ENCODE measurements at regions not wholly inside any gene's neighbourhood (a gene's known extent, or its start where the extent isn't known, plus 50 kb on each side); places are given as distances from the start of the nearest gene placed in this dataset.

GRCh38 chr7:26916779-26917320 lies 52.5 kb upstream of the SKAP2 start:
- no peak for TF ChIP-seq EZH2 (optimal IDR thresholded peaks at IDR 0.05; ENCODE audit: low read depth, low read length)
- TF ChIP-seq, protein P1, sequence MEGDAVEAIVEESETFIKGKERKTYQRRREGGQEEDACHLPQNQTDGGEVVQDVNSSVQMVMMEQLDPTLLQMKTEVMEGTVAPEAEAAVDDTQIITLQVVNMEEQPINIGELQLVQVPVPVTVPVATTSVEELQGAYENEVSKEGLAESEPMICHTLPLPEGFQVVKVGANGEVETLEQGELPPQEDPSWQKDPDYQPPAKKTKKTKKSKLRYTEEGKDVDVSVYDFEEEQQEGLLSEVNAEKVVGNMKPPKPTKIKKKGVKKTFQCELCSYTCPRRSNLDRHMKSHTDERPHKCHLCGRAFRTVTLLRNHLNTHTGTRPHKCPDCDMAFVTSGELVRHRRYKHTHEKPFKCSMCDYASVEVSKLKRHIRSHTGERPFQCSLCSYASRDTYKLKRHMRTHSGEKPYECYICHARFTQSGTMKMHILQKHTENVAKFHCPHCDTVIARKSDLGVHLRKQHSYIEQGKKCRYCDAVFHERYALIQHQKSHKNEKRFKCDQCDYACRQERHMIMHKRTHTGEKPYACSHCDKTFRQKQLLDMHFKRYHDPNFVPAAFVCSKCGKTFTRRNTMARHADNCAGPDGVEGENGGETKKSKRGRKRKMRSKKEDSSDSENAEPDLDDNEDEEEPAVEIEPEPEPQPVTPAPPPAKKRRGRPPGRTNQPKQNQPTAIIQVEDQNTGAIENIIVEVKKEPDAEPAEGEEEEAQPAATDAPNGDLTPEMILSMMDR (IDR thresholded peaks at IDR 0.05; ENCODE audit: low read length), result no peak
